ENCODE measurements at regions not wholly inside any gene's neighbourhood (a gene's known extent, or its start where the extent isn't known, plus 50 kb on each side); places are given as distances from the start of the nearest gene placed in this dataset.

DNA sequence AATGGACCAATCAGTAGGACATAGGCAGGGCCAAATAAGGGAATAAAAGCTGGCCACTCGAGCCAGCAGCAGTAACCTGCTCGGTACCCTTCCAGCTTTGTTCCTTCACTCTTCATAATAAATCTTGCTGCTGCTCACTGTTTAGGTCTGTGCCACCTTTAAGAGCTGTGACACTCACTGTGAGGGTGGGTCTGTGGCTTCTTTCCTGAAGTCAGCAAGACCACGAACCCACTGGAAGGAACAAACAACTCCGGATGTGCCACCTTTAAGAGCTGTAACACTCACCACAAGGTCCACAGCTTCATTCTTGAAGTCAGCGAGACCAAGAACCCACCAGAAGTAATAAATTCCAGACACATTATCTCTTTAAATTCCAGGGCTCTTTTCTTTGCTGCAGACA is 1922.3 kb upstream of the PCDH20 start:
- in situ Hi-C loops (cut with MboI; ENCODE audit: low pct_unique_long_range_greater_than_20kb, low sequenced_read_pairs, unreplicated experiment): no loop called here
- DNase-seq (ENCODE audit: low spot score): no peak
- TF ChIP-seq CTCF (IDR thresholded peaks at IDR 0.05; ENCODE audit: extremely low read depth, insufficient read depth, missing control alignments): no peak

- in situ Hi-C loops (cut with MboI; ENCODE audit: low pct_unique_long_range_greater_than_20kb, low sequenced_read_pairs, unreplicated experiment): no loop called here
- no peak for TF ChIP-seq CTCF (IDR thresholded peaks at IDR 0.05; ENCODE audit: extremely low read depth, insufficient read depth, missing control alignments)
- no peak for DNase-seq (ENCODE audit: low spot score)
Observed at GRCh38 chr13:63337041-63337440, 1921.4 kb upstream of the PCDH20 start.

GRCh38 chr13:63336549-63336948 is 1920.9 kb upstream of the PCDH20 start:
- DNase-seq (ENCODE audit: low spot score): no peak
- in situ Hi-C loops (cut with MboI; ENCODE audit: low pct_unique_long_range_greater_than_20kb, low sequenced_read_pairs, unreplicated experiment): no loop called here
- no peak for TF ChIP-seq CTCF (IDR thresholded peaks at IDR 0.05; ENCODE audit: extremely low read depth, insufficient read depth, missing control alignments)

DNA sequence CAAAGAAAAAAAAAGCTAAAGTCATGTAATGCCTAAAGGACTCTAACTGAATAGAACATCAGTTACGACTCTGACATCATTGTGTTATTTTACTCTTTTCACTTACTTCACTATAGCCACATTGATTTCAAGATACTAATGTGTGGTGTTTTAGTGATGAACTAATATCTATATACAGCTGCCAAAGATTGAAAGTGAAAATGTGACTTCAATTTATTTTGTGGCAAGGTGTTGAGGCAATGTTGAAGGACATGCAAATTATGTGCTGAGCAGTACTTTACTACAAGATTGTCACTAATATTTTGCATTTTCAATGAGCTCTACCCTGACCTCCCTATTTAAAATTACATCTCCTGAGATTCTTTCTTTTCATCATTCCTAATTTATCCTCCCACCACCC is 1911.9 kb upstream of the PCDH20 start:
- no peak for DNase-seq (ENCODE audit: low spot score)
- no peak for TF ChIP-seq CTCF (IDR thresholded peaks at IDR 0.05; ENCODE audit: extremely low read depth, insufficient read depth, missing control alignments)
- in situ Hi-C loops (cut with MboI; ENCODE audit: low pct_unique_long_range_greater_than_20kb, low sequenced_read_pairs, unreplicated experiment): no loop called here

DNA sequence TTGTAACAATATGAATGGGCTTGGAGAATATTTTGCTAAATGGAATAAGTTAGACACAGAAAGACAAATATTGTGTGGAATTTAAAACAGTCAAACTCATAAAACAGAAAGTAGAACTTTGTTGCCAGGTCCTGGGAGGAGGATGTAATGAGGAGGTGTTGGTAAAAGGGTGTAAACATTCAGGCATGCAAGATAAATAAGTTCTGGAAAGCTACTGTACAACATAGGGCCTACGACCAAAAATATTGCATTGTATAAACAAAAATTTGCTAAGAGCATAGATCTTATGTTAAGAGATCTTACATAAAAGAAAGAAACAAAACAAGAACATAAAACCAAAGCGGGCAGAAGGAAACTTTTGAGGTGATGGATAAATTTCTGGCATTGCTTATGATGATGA is 1907.8 kb upstream of the PCDH20 start:
- in situ Hi-C loops (cut with MboI; ENCODE audit: low pct_unique_long_range_greater_than_20kb, low sequenced_read_pairs, unreplicated experiment): no loop called here
- no peak for TF ChIP-seq CTCF (IDR thresholded peaks at IDR 0.05; ENCODE audit: extremely low read depth, insufficient read depth, missing control alignments)
- DNase-seq (ENCODE audit: low spot score): no peak

DNA sequence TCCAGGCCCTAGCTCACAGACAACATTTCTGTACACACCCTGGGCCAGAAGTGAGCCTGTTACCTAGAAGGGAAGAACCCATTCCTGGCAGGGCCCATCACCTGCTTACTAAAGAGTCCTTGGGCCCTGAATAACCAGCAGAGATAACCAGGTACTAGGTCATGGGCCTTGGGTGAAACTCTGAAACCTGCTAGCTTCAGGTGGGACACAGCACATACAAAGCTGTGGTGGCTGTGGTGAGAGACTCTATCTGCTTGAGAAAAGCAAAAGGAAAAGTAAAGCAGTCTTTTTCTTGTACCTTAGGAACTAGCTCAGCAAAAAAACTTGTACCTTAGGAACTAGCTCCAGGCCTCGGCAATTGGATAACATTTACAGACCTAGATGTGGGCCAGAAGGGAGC is 1895.9 kb upstream of the PCDH20 start:
- no peak for DNase-seq (ENCODE audit: low spot score)
- in situ Hi-C loops (cut with MboI; ENCODE audit: low pct_unique_long_range_greater_than_20kb, low sequenced_read_pairs, unreplicated experiment): no loop called here
- TF ChIP-seq CTCF (IDR thresholded peaks at IDR 0.05; ENCODE audit: extremely low read depth, insufficient read depth, missing control alignments): no peak

DNA sequence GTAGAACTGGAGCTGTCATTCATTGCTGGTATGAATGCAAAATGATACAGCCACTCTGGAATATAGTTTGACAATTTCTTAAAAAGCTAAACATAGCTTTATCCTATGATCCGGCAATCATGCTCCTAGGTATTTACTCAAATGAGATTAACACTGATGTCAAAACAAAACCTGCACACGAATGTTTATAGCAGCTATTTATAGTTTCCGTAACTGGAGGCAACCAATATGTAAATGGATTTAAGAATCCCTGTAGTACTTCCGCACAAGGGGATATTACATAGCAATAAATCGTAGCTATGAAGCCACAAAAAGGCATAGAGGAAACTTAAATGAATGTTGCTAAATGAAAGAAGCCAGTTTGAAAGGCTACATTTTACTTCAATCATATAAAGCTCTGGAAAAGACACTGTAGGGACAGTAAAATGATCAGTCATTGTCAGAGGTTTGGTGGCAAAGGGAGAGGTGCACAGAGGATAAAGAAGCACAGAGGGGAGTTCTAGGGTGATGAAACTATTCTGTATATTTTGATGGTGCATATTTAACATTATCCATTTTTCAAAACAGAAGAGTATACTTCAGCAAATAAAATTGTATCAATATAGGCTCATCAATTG is 1893.0 kb upstream of the PCDH20 start:
- in situ Hi-C loops (cut with MboI; ENCODE audit: low pct_unique_long_range_greater_than_20kb, low sequenced_read_pairs, unreplicated experiment): no loop called here
- DNase-seq (ENCODE audit: low spot score): no peak
- TF ChIP-seq CTCF (IDR thresholded peaks at IDR 0.05; ENCODE audit: extremely low read depth, insufficient read depth, missing control alignments): no peak

All from GM13977 (cell line).